ENCODE measurements at regions not wholly inside any gene's neighbourhood (a gene's known extent, or its start where the extent isn't known, plus 50 kb on each side); places are given as distances from the start of the nearest gene placed in this dataset.

GRCh38 chr2:49207204-49207603 lies 52.9 kb upstream of the FSHR start:
- no peak overlapping the region for H3K27ac ChIP-seq
- no peak for TF ChIP-seq CTCF (conservative IDR thresholded peaks at IDR 0.05)
